ENCODE measurements at regions not wholly inside any gene's neighbourhood (a gene's known extent, or its start where the extent isn't known, plus 50 kb on each side); places are given as distances from the start of the nearest gene placed in this dataset.
A peak's percentile ranks its signal among the peaks of the same experiment; 100 is the strongest.

- Mint-ChIP-seq H3K4me1 (peaks cover 29% of the 10 kb centered on the region), H3K27ac (no peak overlapping the region), H3K27me3 (peaks cover 3% of the 10 kb centered on the region), H3K4me3 (no peak overlapping the region), H3K9me3 (ENCODE audit: insufficient read depth) (peaks cover 3% of the 10 kb centered on the region)
- ChIA-PET POLR2A (no interaction called here), CTCF (no interaction called here)
- Histone ChIP-seq H3K9me3 (ENCODE audit: control extremely low read depth in 1 of 3, control insufficient read depth in 2 of 3, insufficient read depth in 1 of 3, low read length in 2 of 3) (peaks cover 0 to 25% (median 9%) of the 10 kb centered on the region in 3 donors), H3K36me3 (replicated peaks in 1 of 2; ENCODE audit: control extremely low read depth in 1 of 2, control insufficient read depth in 1 of 2, extremely low read depth in 1 of 2, insufficient read depth in 2 of 2, low read length in 1 of 2) (no peaks in the 10 kb centered on the region), H4K20me1 (ENCODE audit: control insufficient read depth, insufficient read depth, low read length, poor library complexity, severe bottlenecking) (no peaks in the 10 kb centered on the region), H3K9ac (ENCODE audit: low read length) (no peak overlapping the region), H3K27ac (ENCODE audit: low read length in 2 of 2) (no peak overlapping the region), H3K27me3 (replicated peaks in 1 of 4; ENCODE audit: control extremely low read depth in 1 of 4, control insufficient read depth in 3 of 4, insufficient read depth in 4 of 4, low read length in 3 of 4) (no peaks in the 10 kb centered on the region), H2AFZ (ENCODE audit: insufficient read depth, low read depth, low read length, poor library complexity, severe bottlenecking) (no peak overlapping the region), H3K4me2 (replicated peaks; ENCODE audit: low read depth, low read length, poor library complexity, severe bottlenecking) (no peak overlapping the region), H3K79me2 (ENCODE audit: control insufficient read depth, insufficient read depth, low read length) (no peaks in the 10 kb centered on the region), H3K4me3 (ENCODE audit: control extremely low read depth in 1 of 5, extremely low read depth in 1 of 5, insufficient read depth in 1 of 5, low read depth in 2 of 5, low read length in 4 of 5) (no peak overlapping the region), H3K4me1 (ENCODE audit: control insufficient read depth in 2 of 2, insufficient read depth in 2 of 2, low read length in 2 of 2) (peaks cover 23 to 29% of the 10 kb centered on the region in 2 donors)
- intact Hi-C loops (cut with micrococcal nuclease) = no loop called here
- ATAC-seq (ENCODE audit: low read depth) (no peak), DNase-seq (no peak)
- WGBS (ENCODE audit: insufficient coverage) = 93% methylated on average over 17 of the region's 18 CpGs
- TF ChIP-seq EZH2 (IDR thresholded peaks at IDR 0.05; ENCODE audit: borderline replicate concordance, insufficient read depth, low read depth, low read length, poor library complexity, severe bottlenecking) (no peak), CTCF (IDR thresholded peaks at IDR 0.05) (no peak)
These were observed 1341.8 kb downstream of the TBC1D22A start for GRCh38 chr22:48104102-48104738.

- no peak overlapping the region for H3K4me3 Mint-ChIP-seq
- no peak for DNase-seq
These were observed 1340.9 kb downstream of the TBC1D22A start for GRCh38 chr22:48103126-48103875.

More at GRCh38 chr22:48103126-48103875, 1340.9 kb downstream of the TBC1D22A start:
- WGBS (ENCODE audit: insufficient coverage) = 96% methylated on average over 24 of the region's 24 CpGs
- Histone ChIP-seq H3K4me3 (ENCODE audit: control extremely low read depth in 1 of 5, extremely low read depth in 1 of 5, insufficient read depth in 1 of 5, low read depth in 2 of 5, low read length in 4 of 5) (no peak overlapping the region), H3K27me3 (replicated peaks in 1 of 4; ENCODE audit: control extremely low read depth in 1 of 4, control insufficient read depth in 3 of 4, insufficient read depth in 4 of 4, low read length in 3 of 4) (no peaks in the 10 kb centered on the region), H3K27ac (ENCODE audit: low read length in 2 of 2) (no peak overlapping the region), H2AFZ (ENCODE audit: insufficient read depth, low read depth, low read length, poor library complexity, severe bottlenecking) (no peak overlapping the region), H3K36me3 (replicated peaks in 1 of 2; ENCODE audit: control extremely low read depth in 1 of 2, control insufficient read depth in 1 of 2, extremely low read depth in 1 of 2, insufficient read depth in 2 of 2, low read length in 1 of 2) (no peaks in the 10 kb centered on the region), H3K9ac (ENCODE audit: low read length) (no peak overlapping the region), H3K4me2 (replicated peaks; ENCODE audit: low read depth, low read length, poor library complexity, severe bottlenecking) (no peak overlapping the region), H3K9me3 (ENCODE audit: control extremely low read depth in 1 of 3, control insufficient read depth in 2 of 3, insufficient read depth in 1 of 3, low read length in 2 of 3) (peaks cover 0 to 17% (median 1%) of the 10 kb centered on the region in 3 donors), H3K4me1 (ENCODE audit: control insufficient read depth in 2 of 2, insufficient read depth in 2 of 2, low read length in 2 of 2) (peaks cover 31 to 38% of the 10 kb centered on the region in 2 donors), H4K20me1 (ENCODE audit: control insufficient read depth, insufficient read depth, low read length, poor library complexity, severe bottlenecking) (no peaks in the 10 kb centered on the region), H3K79me2 (ENCODE audit: control insufficient read depth, insufficient read depth, low read length) (no peaks in the 10 kb centered on the region)
- ATAC-seq (ENCODE audit: low read depth) = no peak
- no peak for TF ChIP-seq EZH2 (IDR thresholded peaks at IDR 0.05; ENCODE audit: borderline replicate concordance, insufficient read depth, low read depth, low read length, poor library complexity, severe bottlenecking)
- no peak for TF ChIP-seq CTCF (IDR thresholded peaks at IDR 0.05)
- Mint-ChIP-seq H3K27me3 (peaks cover 3% of the 10 kb centered on the region), H3K27ac (peak overlapping the region; percentile 59), H3K9me3 (ENCODE audit: insufficient read depth) (no peaks in the 10 kb centered on the region), H3K4me1 (peaks cover 39% of the 10 kb centered on the region)
- intact Hi-C loops (cut with micrococcal nuclease) = no loop called here
- CTCF ChIA-PET = no interaction called here
- POLR2A ChIA-PET = no interaction called here
